ES-I3 (cell line): ENCODE measurements at regions not wholly inside any gene's neighbourhood (a gene's known extent, or its start where the extent isn't known, plus 50 kb on each side); places are given as distances from the start of the nearest gene placed in this dataset.

Experiments
- H3K36me3 ChIP-seq: 2 replicates; pipeline ENCODE4 v1.6.1; 2013; ENCODE audit warnings: mild to moderate bottlenecking, low read length, control low read depth, moderate library complexity; ENCODE audit not compliant: insufficient read depth
- H3K4me1 ChIP-seq: 2 replicates; pipeline ENCODE4 v1.6.1; 2013; ENCODE audit warnings: mild to moderate bottlenecking, control low read depth, low read length; ENCODE audit not compliant: insufficient read depth
- H3K9ac ChIP-seq: 2 replicates; pipeline ENCODE4 v1.6.1; 2013; ENCODE audit warnings: low read depth, mild to moderate bottlenecking, low read length, moderate library complexity
- H3K9me3 ChIP-seq: 2 replicates; pipeline ENCODE4 v1.6.1; 2013; ENCODE audit warnings: mild to moderate bottlenecking, low read length, moderate library complexity; ENCODE audit not compliant: control insufficient read depth, insufficient read depth

DNA sequence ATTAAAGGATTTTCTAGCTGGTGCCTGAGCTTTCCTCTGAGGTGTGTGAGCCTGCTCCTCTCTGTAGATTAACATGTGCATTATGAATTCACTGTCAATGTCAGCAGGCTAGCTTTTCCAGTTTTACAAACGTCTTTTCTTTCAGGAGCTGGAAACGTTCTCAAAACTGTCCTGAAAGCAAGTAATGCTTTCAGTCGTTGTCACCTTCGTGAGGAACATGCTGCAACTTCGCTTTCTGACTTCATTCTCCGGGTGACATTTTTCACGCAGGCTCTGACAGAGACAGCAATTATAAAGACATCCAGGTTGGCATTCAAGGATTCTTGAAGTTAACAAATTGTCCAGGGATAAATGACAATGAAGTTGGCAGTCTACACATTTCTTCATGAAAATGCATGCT, 671.5 kb downstream of the DHX35 start:
- Histone ChIP-seq H3K9ac (no peak overlapping the region), H3K36me3 (no peaks in the 10 kb centered on the region), H3K4me1 (no peaks in the 10 kb centered on the region), H3K9me3 (no peaks in the 10 kb centered on the region)

DNA sequence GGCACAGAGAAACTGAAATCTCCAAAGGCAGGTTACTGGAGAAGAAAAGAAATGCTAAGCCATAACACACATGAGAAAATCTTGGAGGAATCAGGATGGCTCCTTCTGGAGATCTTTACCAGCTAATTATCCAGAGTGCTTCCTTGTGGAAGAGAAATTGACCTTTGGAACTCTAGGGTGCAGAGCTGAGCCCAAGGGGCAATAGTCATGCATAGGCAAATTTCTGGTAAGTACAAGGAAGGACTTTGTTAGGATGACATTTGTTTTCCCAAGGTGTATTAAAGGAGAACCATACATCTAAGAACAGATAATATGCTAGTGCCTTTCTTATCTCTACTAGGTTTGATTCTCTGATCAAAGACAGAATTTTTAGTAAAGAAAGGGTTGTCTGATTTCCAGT, 670.6 kb downstream of the DHX35 start:
- H3K4me1 ChIP-seq: no peaks in the 10 kb centered on the region
- H3K9me3 ChIP-seq: no peaks in the 10 kb centered on the region
- H3K36me3 ChIP-seq: no peaks in the 10 kb centered on the region
- H3K9ac ChIP-seq: no peak overlapping the region

DNA sequence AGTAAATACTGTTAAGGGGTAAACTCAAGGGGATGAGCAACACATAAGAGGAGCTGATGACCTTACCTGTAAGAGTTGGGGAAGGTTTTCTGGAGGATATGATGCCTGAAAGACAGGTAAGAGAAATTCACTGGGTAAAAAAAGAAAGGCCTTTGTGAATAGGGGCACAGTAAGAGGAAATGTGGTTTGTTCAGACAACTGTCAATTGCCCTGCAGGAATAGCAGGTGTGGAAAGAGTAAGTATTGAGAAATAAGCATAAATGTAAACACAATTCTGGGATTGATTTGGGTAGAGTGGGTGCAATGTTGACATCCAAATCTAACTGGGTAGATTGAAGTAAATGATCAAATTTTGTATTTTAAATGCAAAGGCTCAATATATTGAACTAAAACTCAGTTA, 670.0 kb downstream of the DHX35 start:
- Histone ChIP-seq H3K4me1 (no peaks in the 10 kb centered on the region), H3K36me3 (no peaks in the 10 kb centered on the region), H3K9me3 (no peaks in the 10 kb centered on the region), H3K9ac (no peak overlapping the region)

DNA sequence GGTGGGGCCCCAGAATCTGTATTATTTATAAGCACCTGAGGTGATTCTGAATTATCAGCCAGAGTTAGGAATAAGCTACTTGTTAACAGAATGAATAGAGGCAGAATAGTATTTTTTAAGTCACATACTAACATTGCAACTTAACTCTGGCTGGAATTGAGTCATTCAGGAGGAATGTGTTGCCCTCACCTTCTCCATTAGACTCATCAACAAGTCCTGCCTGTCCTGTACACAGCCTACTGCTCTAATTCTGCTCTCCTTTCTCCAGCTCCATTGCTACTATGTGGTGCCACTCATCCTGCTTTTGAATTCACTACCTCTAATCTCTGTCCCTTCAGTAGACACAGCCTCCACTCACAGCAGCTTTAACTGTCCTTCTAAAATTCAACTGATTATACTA, 669.4 kb downstream of the DHX35 start:
- Histone ChIP-seq H3K36me3 (no peaks in the 10 kb centered on the region), H3K4me1 (no peaks in the 10 kb centered on the region), H3K9ac (no peak overlapping the region), H3K9me3 (no peaks in the 10 kb centered on the region)

DNA sequence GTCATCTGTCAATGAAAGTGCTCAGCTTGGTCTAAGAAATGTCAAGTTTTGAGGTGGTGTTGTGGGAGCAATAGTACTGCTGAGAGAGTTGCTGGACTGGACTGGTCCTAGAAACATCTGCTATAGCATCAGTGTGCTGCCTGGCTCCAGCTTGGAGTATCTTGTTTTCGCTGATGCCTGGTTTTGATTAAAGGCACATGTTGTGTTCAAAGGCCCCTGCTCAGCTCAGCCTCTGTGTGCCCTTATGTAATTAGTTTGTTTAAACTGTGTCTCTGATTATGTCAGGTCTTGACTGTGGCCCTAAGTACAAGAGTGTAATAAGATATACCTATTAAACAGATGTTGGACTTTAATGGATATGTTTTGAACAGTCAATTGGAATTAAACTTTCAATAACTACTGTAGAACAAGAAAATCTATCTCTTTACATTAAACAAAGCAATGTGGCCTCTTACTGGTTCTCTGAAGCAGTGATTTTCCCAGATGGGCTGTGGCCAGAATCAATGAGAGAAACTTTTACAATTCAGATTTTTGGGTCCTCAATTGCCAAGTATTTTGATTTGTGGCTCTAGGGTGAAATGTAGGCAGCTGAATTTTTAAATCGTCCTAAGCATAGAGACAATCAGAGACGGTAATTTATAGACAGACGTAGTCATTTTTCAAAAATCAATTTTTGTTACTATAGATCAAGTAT, 668.2 kb downstream of the DHX35 start:
- no peak overlapping the region for H3K9ac ChIP-seq

DNA sequence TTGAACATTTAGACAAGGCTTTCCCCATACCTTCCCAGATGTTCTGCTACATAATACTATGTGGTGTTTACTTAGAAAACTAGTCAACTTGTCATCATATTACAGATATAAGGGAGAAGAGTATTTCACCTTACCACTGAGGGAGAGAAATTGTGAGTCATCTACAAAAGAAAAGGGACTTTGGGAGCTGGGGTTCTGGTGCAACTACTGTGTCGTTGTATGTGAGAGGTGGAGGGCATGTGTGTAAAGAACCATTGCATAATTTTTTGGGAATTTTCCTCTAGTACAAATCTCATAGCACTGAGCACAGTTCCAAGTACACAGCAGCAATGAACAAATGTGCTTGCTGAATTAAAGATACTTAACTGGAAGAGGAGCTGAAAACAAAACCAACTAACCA, 665.6 kb downstream of the DHX35 start:
- Histone ChIP-seq H3K9me3 (no peaks in the 10 kb centered on the region), H3K36me3 (no peaks in the 10 kb centered on the region), H3K4me1 (no peaks in the 10 kb centered on the region), H3K9ac (no peak overlapping the region)

More for the DNA sequence above, 668.2 kb downstream of the DHX35 start:
- Histone ChIP-seq H3K4me1 (no peaks in the 10 kb centered on the region), H3K9me3 (no peaks in the 10 kb centered on the region), H3K36me3 (no peaks in the 10 kb centered on the region)

DNA sequence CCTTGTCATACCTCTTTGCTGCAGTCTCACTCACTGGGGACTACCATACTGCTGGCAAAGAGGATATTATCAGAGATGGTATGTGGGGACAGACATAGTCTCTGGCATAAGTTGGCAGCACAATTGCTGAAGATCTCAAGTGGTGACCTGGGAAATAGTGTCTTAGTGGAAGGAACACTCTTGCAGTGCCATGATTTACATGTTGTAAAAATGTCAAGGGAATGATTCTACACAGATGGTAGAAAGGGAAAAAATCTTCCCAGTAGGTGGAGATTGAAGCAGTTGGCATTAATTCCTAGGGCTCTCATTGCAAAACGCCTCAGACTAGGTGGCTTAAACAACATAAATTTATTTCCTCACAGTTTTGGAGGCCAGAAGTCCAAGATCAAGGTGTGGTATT, 662.2 kb downstream of the DHX35 start:
- Histone ChIP-seq H3K4me1 (no peaks in the 10 kb centered on the region), H3K9me3 (no peaks in the 10 kb centered on the region), H3K9ac (no peak overlapping the region), H3K36me3 (no peaks in the 10 kb centered on the region)

DNA sequence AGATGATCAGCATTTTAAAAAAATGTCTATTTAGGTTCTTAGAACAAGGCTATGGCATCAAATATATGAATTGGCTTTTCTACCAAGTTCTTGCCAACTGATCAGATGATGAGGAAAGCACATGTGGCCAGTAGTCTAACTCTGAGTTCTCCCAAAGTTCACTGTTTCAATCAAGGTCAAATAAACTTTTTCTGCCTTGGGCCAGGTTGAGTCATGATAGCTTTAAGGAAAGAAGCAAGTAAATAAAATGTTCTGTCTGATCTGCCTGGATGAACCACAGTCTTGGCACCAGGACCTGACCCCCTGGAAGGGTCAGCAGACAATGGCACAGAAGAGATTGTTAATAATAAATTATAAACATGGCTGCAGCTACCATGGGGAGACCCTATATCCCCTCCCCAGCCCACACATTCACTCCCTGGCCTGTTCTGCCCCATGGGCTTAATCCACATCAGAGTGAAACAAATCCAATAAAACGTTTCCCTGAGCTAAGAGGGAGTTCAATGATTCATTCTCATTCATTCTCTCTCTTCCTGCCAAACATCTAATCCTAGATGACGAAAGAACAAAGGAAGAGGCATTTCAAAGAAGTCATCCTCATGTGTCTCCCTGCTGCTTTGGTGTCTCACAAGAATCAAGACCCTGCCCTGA, 661.6 kb downstream of the DHX35 start:
- no peaks in the 10 kb centered on the region for H3K4me1 ChIP-seq

DNA sequence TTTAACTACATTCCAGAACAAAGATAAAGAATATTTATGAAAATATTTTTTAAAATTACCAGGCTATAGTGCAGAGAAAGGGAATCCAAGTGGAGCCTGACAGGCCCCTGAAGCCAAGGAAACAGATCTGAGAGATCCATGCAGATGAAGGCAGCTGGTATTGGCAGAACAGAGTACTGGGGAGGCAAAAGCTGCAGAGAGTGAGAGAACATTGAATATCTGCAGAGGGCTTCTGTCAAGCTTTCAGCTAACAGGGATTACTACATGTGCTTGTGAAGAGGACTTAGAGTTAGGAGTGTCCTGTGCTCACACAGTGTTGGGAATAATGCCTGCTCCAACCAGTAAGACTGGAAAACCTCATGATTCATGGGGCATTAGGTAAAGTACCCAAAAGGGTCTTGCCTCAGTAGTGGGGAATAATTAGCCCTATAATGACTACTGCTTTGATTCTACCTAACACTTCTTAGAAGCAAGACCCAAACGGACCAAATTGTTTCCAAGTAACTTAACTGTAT, 657.2 kb downstream of the DHX35 start:
- Histone ChIP-seq H3K9ac (no peak overlapping the region), H3K4me1 (no peaks in the 10 kb centered on the region), H3K9me3 (no peaks in the 10 kb centered on the region), H3K36me3 (no peaks in the 10 kb centered on the region)

More for the DNA sequence above, 661.6 kb downstream of the DHX35 start:
- H3K9me3 ChIP-seq: no peaks in the 10 kb centered on the region
- H3K9ac ChIP-seq: no peak overlapping the region
- no peaks in the 10 kb centered on the region for H3K36me3 ChIP-seq

DNA sequence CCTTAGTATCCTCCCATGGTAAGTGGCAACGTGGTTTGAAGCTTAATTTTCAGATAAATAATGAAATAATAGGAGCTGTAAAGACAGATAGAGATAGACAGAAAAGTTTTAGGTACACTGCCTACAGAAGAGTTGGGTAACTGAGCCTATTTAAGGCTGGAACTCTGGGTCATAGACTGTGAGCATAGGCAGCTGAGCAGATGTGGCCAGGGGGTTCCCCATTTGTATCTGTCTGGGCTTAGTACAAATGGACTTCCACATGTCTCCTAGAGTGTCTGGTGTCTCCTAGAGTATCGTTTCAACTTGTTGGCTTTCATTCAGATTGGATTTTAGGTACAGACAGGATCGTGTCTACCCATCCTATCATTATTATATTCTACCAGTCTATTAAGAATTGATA, 649.8 kb downstream of the DHX35 start:
- no peaks in the 10 kb centered on the region for H3K4me1 ChIP-seq
- no peaks in the 10 kb centered on the region for H3K36me3 ChIP-seq
- no peak overlapping the region for H3K9ac ChIP-seq
- H3K9me3 ChIP-seq: no peaks in the 10 kb centered on the region

DNA sequence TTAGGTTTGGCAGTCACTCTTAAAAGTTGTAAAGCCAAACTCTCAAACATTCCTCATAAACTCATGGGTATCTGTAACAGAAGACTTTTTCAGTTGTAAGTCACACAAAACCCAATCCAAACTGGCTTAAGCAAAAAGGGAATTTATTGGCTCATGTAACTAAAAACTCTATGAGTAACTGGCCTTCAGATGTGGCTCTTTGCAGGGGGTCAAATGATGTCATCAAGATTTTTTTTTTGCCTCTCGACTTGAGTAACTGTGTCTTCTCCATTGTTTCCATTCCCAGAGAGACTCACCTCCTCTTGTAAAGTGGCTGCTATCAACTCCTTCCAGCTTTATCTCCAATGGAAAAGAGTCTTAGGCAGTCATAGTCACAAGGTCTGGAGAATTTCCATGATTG, 645.0 kb downstream of the DHX35 start:
- no peak overlapping the region for H3K9ac ChIP-seq
- H3K36me3 ChIP-seq: no peaks in the 10 kb centered on the region
- H3K9me3 ChIP-seq: no peaks in the 10 kb centered on the region
- H3K4me1 ChIP-seq: no peaks in the 10 kb centered on the region

DNA sequence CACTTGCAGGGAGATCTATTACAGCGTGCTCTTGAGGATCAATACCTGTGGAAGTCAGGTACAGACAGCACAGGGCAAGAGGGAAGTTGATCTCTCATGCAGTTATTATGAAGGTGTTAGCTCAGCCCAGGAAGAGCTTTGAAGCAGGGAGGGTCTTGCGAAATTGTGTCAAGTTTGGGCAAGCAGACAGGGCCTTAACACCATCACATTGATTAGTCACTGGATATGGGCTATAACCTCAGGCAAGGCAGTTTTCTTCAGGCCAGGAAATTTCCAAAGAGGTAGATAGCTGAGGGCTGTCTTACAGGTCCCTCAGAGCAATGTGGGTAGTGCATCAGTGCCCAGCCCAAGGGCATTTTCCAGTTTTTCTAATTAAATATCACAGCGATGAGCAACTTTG, 643.8 kb downstream of the DHX35 start:
- no peaks in the 10 kb centered on the region for H3K4me1 ChIP-seq

DNA sequence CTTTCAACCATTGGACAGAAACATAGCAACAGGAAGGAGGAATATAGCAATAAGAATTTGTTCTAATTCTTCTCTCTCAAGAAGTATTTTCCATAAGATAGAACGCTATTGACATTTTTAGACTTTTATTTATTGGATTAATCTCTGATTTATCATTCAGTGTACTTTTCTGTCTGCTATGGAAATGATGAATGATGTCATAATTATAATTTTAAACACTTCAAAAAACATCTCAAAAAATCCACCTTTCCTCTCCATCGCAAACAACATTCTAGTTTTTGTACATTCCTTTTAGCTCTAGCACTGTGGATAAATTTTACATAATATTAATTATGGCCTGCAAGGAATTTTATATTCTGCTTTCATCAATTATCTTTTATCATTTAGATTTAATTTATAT, 643.2 kb downstream of the DHX35 start:
- Histone ChIP-seq H3K36me3 (no peaks in the 10 kb centered on the region), H3K4me1 (no peaks in the 10 kb centered on the region), H3K9me3 (no peaks in the 10 kb centered on the region), H3K9ac (no peak overlapping the region)

More for the DNA sequence above, 643.8 kb downstream of the DHX35 start:
- Histone ChIP-seq H3K9me3 (no peaks in the 10 kb centered on the region), H3K9ac (no peak overlapping the region), H3K36me3 (no peaks in the 10 kb centered on the region)

DNA sequence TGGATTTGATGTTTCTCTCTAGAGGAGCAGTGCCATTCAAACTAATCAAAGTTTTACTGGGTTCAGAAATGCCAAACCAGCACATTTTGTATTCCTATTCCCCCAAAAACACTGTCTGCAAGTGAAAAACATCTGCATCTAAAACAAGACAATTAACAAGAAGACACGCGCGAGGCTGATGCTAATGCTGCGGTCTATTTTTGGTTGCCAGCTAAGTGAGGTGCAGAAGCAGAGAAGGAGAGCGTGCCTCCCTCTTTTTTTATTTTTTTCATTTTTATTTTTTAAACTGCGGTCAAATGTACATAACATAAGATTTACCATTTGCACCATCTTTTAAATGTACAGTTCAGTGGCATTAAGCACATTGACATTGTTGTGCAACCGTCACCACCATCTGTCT, 641.1 kb downstream of the DHX35 start:
- Histone ChIP-seq H3K9me3 (no peaks in the 10 kb centered on the region), H3K36me3 (no peaks in the 10 kb centered on the region), H3K4me1 (no peaks in the 10 kb centered on the region), H3K9ac (no peak overlapping the region)

DNA sequence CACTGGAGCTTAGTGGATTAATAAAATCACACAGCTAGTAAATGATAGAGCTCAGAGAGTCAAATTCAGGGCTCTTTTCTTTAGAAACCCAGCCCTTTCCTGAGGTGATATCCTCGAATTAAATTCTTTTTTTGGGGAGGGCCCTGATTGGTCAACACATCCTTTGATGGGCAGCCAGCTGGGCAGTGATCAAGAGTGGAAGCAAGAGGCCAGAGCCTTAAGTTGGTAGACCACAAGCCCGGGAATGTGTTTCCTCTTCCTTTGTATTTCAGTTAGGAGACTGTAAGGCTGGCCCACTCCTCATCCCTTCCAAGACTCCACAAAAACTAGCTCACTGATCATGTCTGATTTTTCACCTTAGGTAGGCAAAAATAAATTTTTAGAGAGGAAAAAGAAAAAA, 640.5 kb downstream of the DHX35 start:
- Histone ChIP-seq H3K9ac (no peak overlapping the region), H3K4me1 (no peaks in the 10 kb centered on the region), H3K36me3 (no peaks in the 10 kb centered on the region), H3K9me3 (no peaks in the 10 kb centered on the region)
